BLaER1 (cell line): ENCODE measurements at regions not wholly inside any gene's neighbourhood (a gene's known extent, or its start where the extent isn't known, plus 50 kb on each side); places are given as distances from the start of the nearest gene placed in this dataset.

Experiments used
- H3K27ac ChIP-seq: shearing (Covaris generic); formaldehyde crosslinking; 2 replicates; pipeline ENCODE4 v1.8.1; 2022
- H3K27me3 ChIP-seq: shearing (Covaris generic); formaldehyde crosslinking; 2 replicates; pipeline ENCODE4 v1.8.1; 2022
- H3K36me3 ChIP-seq: shearing (Covaris generic); formaldehyde crosslinking; 2 replicates; pipeline ENCODE4 v1.8.1; 2022
- H3K4me1 ChIP-seq: shearing (Covaris generic); formaldehyde crosslinking; 2 replicates; pipeline ENCODE4 v1.8.1; 2022
- H3K4me2 ChIP-seq: shearing (Covaris generic); formaldehyde crosslinking; 2 replicates; pipeline ENCODE4 v1.8.1; 2022
- H3K4me3 ChIP-seq: shearing (Covaris generic); formaldehyde crosslinking; 2 replicates; pipeline ENCODE4 v1.8.1; 2022
- H3K9ac ChIP-seq: shearing (Covaris generic); formaldehyde crosslinking; 2 replicates; pipeline ENCODE4 v1.8.1; 2022
- H3K9me3 ChIP-seq: shearing (Covaris generic); formaldehyde crosslinking; 2 replicates; pipeline ENCODE4 v1.8.1; 2022
- H4K20me1 ChIP-seq: shearing (Covaris generic); formaldehyde crosslinking; 2 replicates; pipeline ENCODE4 v1.8.1; 2022
- Cebpa-rat ChIP-seq: shearing (Covaris generic); IDR thresholded peaks from 2 replicates; pipeline ENCODE4 v1.8.1; 2022

DNA sequence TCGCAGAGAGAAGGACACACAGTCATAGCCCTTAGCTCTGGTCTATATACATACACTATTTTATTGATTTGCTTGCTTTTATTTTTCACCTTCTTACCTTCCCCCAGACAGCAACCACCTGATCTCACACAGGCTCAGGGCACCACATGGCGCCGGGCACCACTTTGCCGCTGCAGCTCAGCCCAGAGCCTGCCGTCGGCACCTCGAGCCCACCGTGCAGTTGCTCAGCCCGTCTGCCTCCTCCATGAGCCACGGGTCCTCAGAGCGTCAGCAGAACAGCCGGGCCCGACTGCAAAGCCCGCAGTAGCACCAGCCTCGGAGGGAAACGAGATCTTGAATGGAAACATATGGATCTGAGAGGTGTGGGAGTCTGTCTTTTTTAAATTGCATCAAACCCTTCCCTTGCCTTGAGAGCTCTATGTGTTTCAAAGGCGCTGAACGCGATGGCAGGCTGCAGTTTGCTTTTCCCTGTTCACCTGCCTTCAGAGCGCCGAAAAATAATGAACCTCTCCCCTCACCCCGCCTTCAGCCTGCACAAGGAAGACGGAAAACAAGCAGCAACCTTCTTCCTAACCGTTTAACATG is 505.4 kb downstream of the MN1 start:
- no peaks in the 10 kb centered on the region for H4K20me1 ChIP-seq
- H3K4me1 ChIP-seq: peaks cover 20% of the 10 kb centered on the region
- H3K4me3 ChIP-seq: no peak overlapping the region
- no peak overlapping the region for H3K27ac ChIP-seq
- no peaks in the 10 kb centered on the region; the same call in 1 of the 2 replicates for H3K27me3 ChIP-seq
- no peaks in the 10 kb centered on the region for H3K9me3 ChIP-seq
- no peak overlapping the region for H3K4me2 ChIP-seq
- H3K9ac ChIP-seq: no peak overlapping the region
- TF ChIP-seq Cebpa-rat: no peak
- no peaks in the 10 kb centered on the region for H3K36me3 ChIP-seq

GRCh38 chr22:27297125-27297524 is 504.4 kb downstream of the MN1 start:
- Histone ChIP-seq H3K4me2 (no peak overlapping the region), H3K4me3 (no peak overlapping the region), H3K36me3 (no peaks in the 10 kb centered on the region), H3K27ac (no peak overlapping the region), H3K9ac (no peak overlapping the region), H3K4me1 (peaks cover 20% of the 10 kb centered on the region), H3K9me3 (no peaks in the 10 kb centered on the region), H3K27me3 (no peaks in the 10 kb centered on the region; the same call in 1 of the 2 replicates), H4K20me1 (no peaks in the 10 kb centered on the region)
- no peak for TF ChIP-seq Cebpa-rat

DNA sequence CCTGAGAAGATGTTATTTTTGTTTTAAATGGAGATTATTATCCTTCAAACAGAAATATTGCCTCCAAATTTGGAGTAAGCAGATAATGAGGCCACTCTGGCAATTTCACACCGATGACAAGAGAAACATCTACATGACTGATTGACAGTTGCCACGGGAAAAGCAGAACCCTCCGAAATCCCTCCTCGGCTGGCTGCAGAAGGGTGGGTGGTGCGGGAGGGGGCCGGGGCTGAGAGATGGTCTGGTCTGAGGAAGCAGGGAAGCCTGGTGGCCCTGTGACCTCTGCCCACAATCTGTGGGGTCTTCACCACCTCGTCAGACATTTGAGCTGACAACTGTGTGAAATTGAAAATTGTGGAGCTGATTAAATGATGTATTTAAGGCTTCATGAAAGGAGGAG is 503.2 kb downstream of the MN1 start:
- H3K4me2 ChIP-seq: peak overlapping the region; percentile 48
- H3K4me3 ChIP-seq: no peak overlapping the region
- H3K9me3 ChIP-seq: no peaks in the 10 kb centered on the region
- no peaks in the 10 kb centered on the region for H4K20me1 ChIP-seq
- peaks cover 25% of the 10 kb centered on the region for H3K4me1 ChIP-seq
- no peaks in the 10 kb centered on the region; the same call in 1 of the 2 replicates for H3K27me3 ChIP-seq
- no peak overlapping the region for H3K27ac ChIP-seq
- H3K9ac ChIP-seq: no peak overlapping the region
- H3K36me3 ChIP-seq: no peaks in the 10 kb centered on the region
- no peak for TF ChIP-seq Cebpa-rat

- no peak for TF ChIP-seq Cebpa-rat
- Histone ChIP-seq H3K4me2 (peak overlapping the region; percentile 48), H3K9me3 (no peaks in the 10 kb centered on the region), H3K27ac (no peak overlapping the region), H3K27me3 (no peaks in the 10 kb centered on the region; the same call in 1 of the 2 replicates), H4K20me1 (no peaks in the 10 kb centered on the region), H3K4me1 (peaks cover 25% of the 10 kb centered on the region), H3K9ac (no peak overlapping the region), H3K4me3 (no peak overlapping the region), H3K36me3 (no peaks in the 10 kb centered on the region)
Observed at GRCh38 chr22:27298742-27299141, 502.8 kb downstream of the MN1 start.

DNA sequence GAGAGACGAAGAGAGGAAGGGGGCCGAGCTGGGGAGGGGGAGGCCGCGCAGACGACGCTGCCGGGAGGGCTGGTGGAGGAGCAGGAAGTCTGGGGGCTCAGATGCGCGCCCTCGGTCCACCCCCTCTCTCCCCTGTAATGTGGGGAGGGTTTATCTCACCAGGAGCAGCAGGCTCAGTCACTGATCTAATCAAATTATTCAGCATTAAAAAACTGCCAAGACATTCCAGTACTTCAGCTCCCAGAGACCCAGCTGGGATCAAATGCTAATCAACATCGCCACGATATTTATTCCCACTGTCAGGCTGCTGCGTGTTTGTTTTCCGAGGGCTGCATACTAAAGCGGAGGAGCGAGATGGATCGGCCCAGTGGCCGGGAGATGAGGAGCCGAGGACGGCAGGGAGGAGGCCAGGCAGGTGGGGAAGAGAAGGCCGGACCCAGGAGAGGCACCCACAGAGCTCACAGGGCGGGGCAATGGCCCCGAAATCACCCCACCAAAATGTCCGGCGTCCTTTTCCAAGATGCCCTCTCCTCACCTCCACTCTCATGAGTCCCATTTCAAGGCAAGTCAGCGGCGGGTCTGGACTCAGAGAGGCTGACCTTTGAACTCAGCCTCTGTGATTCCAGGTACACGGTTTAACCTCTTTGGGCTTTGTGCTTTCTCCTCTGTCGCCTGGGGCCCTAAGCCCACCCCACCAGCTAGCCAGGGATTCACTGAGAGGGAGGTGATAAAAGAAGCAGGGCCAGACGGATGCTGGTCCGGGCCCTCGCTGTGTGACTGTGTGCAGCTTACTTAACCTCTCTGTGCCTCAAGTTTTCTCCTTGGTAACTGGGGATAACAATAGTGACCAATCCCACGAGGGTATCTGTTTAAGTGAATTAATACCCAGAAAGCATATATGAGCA is 502.1 kb downstream of the MN1 start:
- peak overlapping the region; percentile 48; the same call in 1 of the 2 replicates for H3K4me2 ChIP-seq
- peaks cover 25% of the 10 kb centered on the region for H3K4me1 ChIP-seq
- no peak for TF ChIP-seq Cebpa-rat
- no peaks in the 10 kb centered on the region for H4K20me1 ChIP-seq
- H3K27me3 ChIP-seq: no peaks in the 10 kb centered on the region; the same call in 1 of the 2 replicates
- H3K27ac ChIP-seq: no peak overlapping the region
- H3K4me3 ChIP-seq: no peak overlapping the region
- no peaks in the 10 kb centered on the region for H3K36me3 ChIP-seq
- no peaks in the 10 kb centered on the region for H3K9me3 ChIP-seq
- no peak overlapping the region for H3K9ac ChIP-seq

DNA sequence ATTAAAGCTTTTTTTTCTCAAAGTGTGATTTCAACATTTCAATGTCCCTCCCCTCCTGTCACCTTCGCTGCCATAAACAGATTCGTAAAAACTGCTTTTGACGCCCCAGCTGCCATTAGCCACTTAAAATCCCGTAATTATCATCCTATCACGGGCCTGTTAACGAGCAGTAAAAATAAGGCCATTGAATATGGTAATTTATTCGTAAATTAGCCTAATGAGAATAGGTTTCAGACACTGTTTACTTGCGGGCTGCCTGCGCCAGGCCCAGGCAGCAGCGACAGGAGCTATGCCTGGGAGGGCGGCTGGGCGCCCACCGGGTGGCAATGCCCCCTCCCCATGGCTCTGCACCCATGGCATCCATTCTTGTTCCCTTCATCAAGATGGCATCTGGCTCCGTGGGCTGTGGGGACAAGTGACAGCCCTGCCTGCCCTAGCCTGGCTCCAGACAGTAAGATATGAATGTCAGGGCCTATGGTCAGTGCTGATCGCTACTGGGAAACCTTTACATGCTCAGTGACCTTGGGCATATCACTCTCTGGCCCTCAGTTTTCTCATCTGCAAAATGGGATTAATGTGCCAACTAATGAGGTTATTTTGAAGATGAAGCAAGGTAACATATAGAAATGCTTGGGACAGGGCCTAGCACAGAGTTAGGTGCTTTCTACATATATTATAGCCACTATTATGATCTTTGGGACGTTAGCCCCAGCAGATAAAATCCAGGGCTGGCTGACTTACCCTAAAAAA is 500.8 kb downstream of the MN1 start:
- H3K9ac ChIP-seq: no peak overlapping the region

DNA sequence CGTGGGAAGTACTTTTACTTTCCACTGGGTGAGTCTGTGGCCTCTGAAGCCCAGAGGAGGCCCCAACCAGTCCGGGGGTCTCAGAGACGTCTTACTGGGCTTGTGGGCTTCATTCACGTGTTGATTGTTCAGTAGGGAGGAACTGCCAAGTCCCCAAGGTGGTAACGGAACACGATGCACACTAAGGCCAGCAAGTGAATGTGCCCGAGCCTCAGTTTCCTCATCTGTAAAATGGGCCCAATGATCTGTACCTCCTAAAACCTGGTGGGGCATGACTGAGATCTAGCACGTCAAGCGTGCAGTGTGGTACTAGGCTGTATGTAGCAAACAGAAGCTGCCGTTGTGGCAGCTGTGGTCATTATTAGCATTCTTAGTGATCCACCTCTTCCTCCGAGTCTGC is 499.1 kb downstream of the MN1 start:
- Histone ChIP-seq H4K20me1 (no peaks in the 10 kb centered on the region), H3K4me1 (peaks cover 27% of the 10 kb centered on the region), H3K36me3 (no peaks in the 10 kb centered on the region), H3K27ac (no peak overlapping the region), H3K9ac (no peak overlapping the region), H3K4me2 (no peak overlapping the region), H3K4me3 (no peak overlapping the region), H3K9me3 (no peaks in the 10 kb centered on the region), H3K27me3 (no peaks in the 10 kb centered on the region; the same call in 1 of the 2 replicates)
- no peak for TF ChIP-seq Cebpa-rat

More for the DNA sequence above, 500.8 kb downstream of the MN1 start:
- no peaks in the 10 kb centered on the region; the same call in 1 of the 2 replicates for H3K27me3 ChIP-seq
- no peaks in the 10 kb centered on the region for H4K20me1 ChIP-seq
- no peaks in the 10 kb centered on the region for H3K9me3 ChIP-seq
- peaks cover 25% of the 10 kb centered on the region for H3K4me1 ChIP-seq
- H3K4me2 ChIP-seq: no peak overlapping the region
- no peaks in the 10 kb centered on the region for H3K36me3 ChIP-seq
- no peak for TF ChIP-seq Cebpa-rat
- no peak overlapping the region for H3K4me3 ChIP-seq
- no peak overlapping the region for H3K27ac ChIP-seq

DNA sequence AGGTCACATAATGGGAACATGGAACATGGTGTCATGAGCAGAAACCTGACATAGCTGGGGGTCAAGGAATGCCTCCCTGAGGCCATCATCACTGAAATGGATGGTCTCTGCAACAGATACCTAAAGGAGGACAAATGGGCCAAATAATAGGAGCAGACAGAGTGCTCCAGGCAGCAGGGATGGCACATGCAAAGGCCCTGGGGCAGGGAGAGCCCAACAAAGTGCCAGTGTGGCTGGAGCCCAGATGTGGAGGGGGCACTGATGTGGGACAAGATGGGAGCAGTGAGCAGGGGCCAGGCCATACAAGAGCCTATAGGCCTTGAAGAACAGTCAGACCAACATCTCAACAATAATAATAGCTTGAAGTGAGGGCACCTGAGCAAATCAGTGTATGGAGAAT is 497.8 kb downstream of the MN1 start:
- Histone ChIP-seq H3K4me1 (peaks cover 19% of the 10 kb centered on the region), H3K27me3 (no peaks in the 10 kb centered on the region; the same call in 1 of the 2 replicates), H3K9me3 (no peaks in the 10 kb centered on the region), H3K36me3 (no peaks in the 10 kb centered on the region), H4K20me1 (no peaks in the 10 kb centered on the region), H3K4me2 (no peak overlapping the region), H3K27ac (no peak overlapping the region), H3K9ac (no peak overlapping the region), H3K4me3 (no peak overlapping the region)
- no peak for TF ChIP-seq Cebpa-rat

DNA sequence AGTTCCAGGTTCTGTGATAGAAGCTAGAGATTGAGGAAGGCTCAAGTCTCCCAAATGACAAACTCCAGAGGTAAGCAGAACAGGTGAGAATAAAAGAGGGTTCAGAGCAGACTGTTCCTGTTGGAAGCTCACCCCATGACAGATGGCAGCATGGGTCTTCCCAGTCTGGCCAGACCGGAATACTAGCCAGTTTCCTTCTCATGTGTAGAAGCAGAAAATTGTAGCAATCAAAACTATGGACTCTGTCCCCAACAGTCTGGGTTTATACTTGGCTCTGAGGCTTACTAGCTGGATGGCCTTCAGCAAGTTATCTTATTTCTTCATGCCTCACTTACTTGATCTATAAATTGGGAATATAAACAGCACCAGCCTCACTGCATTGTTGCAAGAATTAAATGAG is 494.8 kb downstream of the MN1 start:
- no peak for TF ChIP-seq Cebpa-rat
- no peak overlapping the region for H3K9ac ChIP-seq
- H3K4me3 ChIP-seq: no peak overlapping the region
- no peaks in the 10 kb centered on the region for H4K20me1 ChIP-seq
- H3K4me1 ChIP-seq: peaks cover 28% of the 10 kb centered on the region
- H3K9me3 ChIP-seq: no peaks in the 10 kb centered on the region
- H3K27ac ChIP-seq: no peak overlapping the region
- no peaks in the 10 kb centered on the region for H3K27me3 ChIP-seq
- no peaks in the 10 kb centered on the region for H3K36me3 ChIP-seq
- no peak overlapping the region for H3K4me2 ChIP-seq
